ENCODE measurements at regions not wholly inside any gene's neighbourhood (a gene's known extent, or its start where the extent isn't known, plus 50 kb on each side); places are given as distances from the start of the nearest gene placed in this dataset.

DNA sequence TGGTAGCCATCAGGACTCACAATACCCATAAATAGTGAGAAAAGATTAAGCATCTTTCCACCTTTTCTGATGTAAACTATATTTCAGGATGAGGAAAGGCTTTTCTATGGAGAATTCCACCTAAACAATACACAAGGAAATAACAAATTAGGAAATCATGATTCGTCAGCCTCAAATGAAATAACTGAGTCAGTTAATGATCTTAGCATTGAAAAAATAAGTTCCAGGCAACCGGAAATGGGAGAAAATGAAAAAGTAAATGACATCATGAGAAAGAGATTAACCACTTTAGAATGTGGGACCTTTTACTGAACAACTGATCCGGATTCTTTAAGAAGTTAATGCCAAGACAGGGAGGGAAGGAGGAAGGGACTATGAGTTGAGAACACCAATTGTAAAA is 742.3 kb downstream of the TNS3 start:
- Histone ChIP-seq H4K91ac (replicated peaks; ENCODE audit: insufficient read length, low read length) (no peak overlapping the region), H3K79me2 (ENCODE audit: control insufficient read depth in 1 of 2, insufficient read depth in 2 of 2, low read length in 2 of 2) (no peaks in the 10 kb centered on the region), H3K4ac (replicated peaks; ENCODE audit: insufficient read length, low read depth, low read length) (no peak overlapping the region), H3K9me3 (ENCODE audit: insufficient read depth in 2 of 2, low read depth in 1 of 2, low read length in 1 of 2) (no peaks in the 10 kb centered on the region), H4K5ac (ENCODE audit: insufficient read length, low read depth, low read length) (no peak overlapping the region), H3K56ac (replicated peaks; ENCODE audit: insufficient read length, low read depth, low read length) (no peak overlapping the region), H2BK12ac (ENCODE audit: low read depth, low read length) (no peak overlapping the region), H4K8ac (ENCODE audit: extremely low read depth, insufficient read depth, low read length) (no peak overlapping the region), H3K14ac (ENCODE audit: insufficient read length) (no peak overlapping the region), H2AFZ (ENCODE audit: low read length) (no peak overlapping the region), H3K23me2 (ENCODE audit: low read depth, low read length) (no peaks in the 10 kb centered on the region), H3K36me3 (ENCODE audit: control insufficient read depth in 2 of 4, insufficient read depth in 4 of 4, low read length in 3 of 4) (no peaks in the 10 kb centered on the region), H2BK120ac (replicated peaks; ENCODE audit: low read depth, low read length) (no peak overlapping the region), H2AK5ac (ENCODE audit: low read depth, low read length) (no peak overlapping the region), H2BK15ac (ENCODE audit: low read length) (no peak overlapping the region), H3K79me1 (ENCODE audit: low read depth, low read length) (no peaks in the 10 kb centered on the region), H3K4me2 (ENCODE audit: insufficient read depth in 1 of 2, low read depth in 2 of 2, low read length in 2 of 2) (no peak overlapping the region), H3K23ac (ENCODE audit: insufficient read length) (no peak overlapping the region), H3K18ac (ENCODE audit: extremely low read depth, low read length) (no peak overlapping the region), H4K20me1 (replicated peaks in 1 of 2; ENCODE audit: control insufficient read depth in 1 of 2, insufficient read depth in 2 of 2, low read length in 2 of 2) (no peaks in the 10 kb centered on the region), H3K27me3 (replicated peaks in 1 of 4; ENCODE audit: control insufficient read depth in 3 of 4, extremely low read depth in 1 of 4, insufficient read depth in 3 of 4, low read length in 3 of 4) (no peaks in the 10 kb centered on the region), H3K4me1 (replicated peaks in 1 of 4; ENCODE audit: control insufficient read depth in 3 of 4, insufficient read depth in 4 of 4, low read length in 3 of 4) (peaks cover 0 to 3% (median 0%) of the 10 kb centered on the region in 4 experiments; a peak in 1 of 7 replicates), H3K9ac (replicated peaks in 1 of 4; ENCODE audit: extremely low read depth in 1 of 4, low read depth in 3 of 4, low read length in 3 of 4) (no peak overlapping the region), H3K4me3 (ENCODE audit: extremely low read depth in 1 of 4, insufficient read depth in 2 of 4, low read depth in 3 of 4, low read length in 4 of 4) (no peak overlapping the region), H2BK20ac (ENCODE audit: low read length) (no peak overlapping the region), H3K27ac (ENCODE audit: low read depth, low read length) (no peak overlapping the region), H2BK5ac (ENCODE audit: low read depth, low read length) (no peak overlapping the region)
- DNase-seq (ENCODE audit: low read depth in 1 of 2, low spot score in 2 of 2) (no peak), FAIRE-seq (no peak)
- 73% methylated on average over 3 of the region's 3 CpGs; no CpG with 5 or more reads in 1 of the 2 experiments for WGBS, 2 experiments (ENCODE audit: extremely low coverage in 1 of 2, insufficient coverage in 1 of 2, insufficient read length in 1 of 2, insufficient replicate concordance in 2 of 2, low coverage in 1 of 2, low lambda C conversion rate in 2 of 2, missing lambda C conversion rate in 1 of 2)
- ChIA-PET CTCF (ENCODE audit: partially characterized antibody) (no interaction called here), POLR2A (ENCODE audit: partially characterized antibody) (no interaction called here)
- TF ChIP-seq SUZ12 (IDR thresholded peaks at IDR 0.05; ENCODE audit: low read length) = no peak
- TF ChIP-seq KDM4A (IDR thresholded peaks at IDR 0.05; ENCODE audit: low read depth, low read length, severe bottlenecking) = no peak
- TF ChIP-seq, protein P1, sequence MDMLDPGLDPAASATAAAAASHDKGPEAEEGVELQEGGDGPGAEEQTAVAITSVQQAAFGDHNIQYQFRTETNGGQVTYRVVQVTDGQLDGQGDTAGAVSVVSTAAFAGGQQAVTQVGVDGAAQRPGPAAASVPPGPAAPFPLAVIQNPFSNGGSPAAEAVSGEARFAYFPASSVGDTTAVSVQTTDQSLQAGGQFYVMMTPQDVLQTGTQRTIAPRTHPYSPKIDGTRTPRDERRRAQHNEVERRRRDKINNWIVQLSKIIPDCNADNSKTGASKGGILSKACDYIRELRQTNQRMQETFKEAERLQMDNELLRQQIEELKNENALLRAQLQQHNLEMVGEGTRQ (IDR thresholded peaks at IDR 0.05; ENCODE audit: low read length) = no peak
- TF ChIP-seq HDAC6 (IDR thresholded peaks at IDR 0.05; ENCODE audit: low read depth, low read length) = no peak
- TF ChIP-seq BRCA1 (IDR thresholded peaks at IDR 0.05; ENCODE audit: low read depth, low read length) = no peak
- TF ChIP-seq YY1 (IDR thresholded peaks at IDR 0.05; ENCODE audit: low read depth, low read length) = no peak
- TF ChIP-seq BACH1 (IDR thresholded peaks at IDR 0.05; ENCODE audit: low read length) = no peak
- no peak for TF ChIP-seq NRF1 (IDR thresholded peaks at IDR 0.05; ENCODE audit: low read depth, low read length)
- no peak for TF ChIP-seq JUND (IDR thresholded peaks at IDR 0.05; ENCODE audit: low read length)
- TF ChIP-seq, protein P2, sequence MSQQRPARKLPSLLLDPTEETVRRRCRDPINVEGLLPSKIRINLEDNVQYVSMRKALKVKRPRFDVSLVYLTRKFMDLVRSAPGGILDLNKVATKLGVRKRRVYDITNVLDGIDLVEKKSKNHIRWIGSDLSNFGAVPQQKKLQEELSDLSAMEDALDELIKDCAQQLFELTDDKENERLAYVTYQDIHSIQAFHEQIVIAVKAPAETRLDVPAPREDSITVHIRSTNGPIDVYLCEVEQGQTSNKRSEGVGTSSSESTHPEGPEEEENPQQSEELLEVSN (IDR thresholded peaks at IDR 0.05) = no peak
- no peak for TF ChIP-seq CHD2 (IDR thresholded peaks at IDR 0.05; ENCODE audit: low read length)
- TF ChIP-seq BCL11A (IDR thresholded peaks at IDR 0.05; ENCODE audit: low read depth in 2 of 2, low read length in 2 of 2) = no peak

Data from H1 (cell line).